AG04449 (cell line): ENCODE measurements at regions not wholly inside any gene's neighbourhood (a gene's known extent, or its start where the extent isn't known, plus 50 kb on each side); places are given as distances from the start of the nearest gene placed in this dataset.

Experiments used
- CTCF ChIA-PET: fragments of 350-600 bp; formaldehyde crosslinking; extraction: SDS; loops from one replicate; lab custom pipeline; 2021; ENCODE audit warnings: antibody characterized with exemption; lab: Yijun Ruan, JAX
- POLR2A ChIA-PET: fragments of 400-600, 350-600 bp; formaldehyde crosslinking; extraction: SDS; loops from one replicate; lab custom pipeline; 2020; ENCODE audit warnings: antibody characterized with exemption, inconsistent platforms; lab: Yijun Ruan, JAX
- DNase-seq: peaks from one replicate; pipeline ENCODE4 v3.0.0-alpha.2; 2010; ENCODE audit warnings: low read depth, low spot score
- H3K4me3 ChIP-seq: 2 replicates; pipeline ENCODE4 v1.5.1; 2011; ENCODE audit warnings: low read depth, mild to moderate bottlenecking, control low read depth, low read length
- CTCF ChIP-seq: IDR thresholded peaks from one replicate; pipeline ENCODE4 v1.5.1; 2011; ENCODE audit warnings: mild to moderate bottlenecking, moderate library complexity, low read length, control low read depth, inconsistent platforms; ENCODE audit not compliant: insufficient read depth; ENCODE audit errors: missing control alignments

- TF ChIP-seq CTCF = no peak
- CTCF ChIA-PET = no interaction called here
- POLR2A ChIA-PET = no interaction called here
- no peak overlapping the region for H3K4me3 ChIP-seq
- DNase-seq = no peak
These were observed 184.2 kb upstream of the LRATD1 start for GRCh38 chr2:14448340-14448739.

- no peak overlapping the region for H3K4me3 ChIP-seq
- DNase-seq = no peak
- CTCF ChIA-PET = no interaction called here
- TF ChIP-seq CTCF = no peak
- POLR2A ChIA-PET = no interaction called here
These were observed 181.2 kb upstream of the LRATD1 start for GRCh38 chr2:14451312-14451711.

GRCh38 chr2:14454202-14454601 lies 178.3 kb upstream of the LRATD1 start:
- CTCF ChIA-PET = no interaction called here
- TF ChIP-seq CTCF = no peak
- DNase-seq = no peak
- H3K4me3 ChIP-seq = no peak overlapping the region
- POLR2A ChIA-PET = no interaction called here

- TF ChIP-seq CTCF = no peak
- ChIA-PET CTCF (no interaction called here), POLR2A (no interaction called here)
- H3K4me3 ChIP-seq = no peak overlapping the region
- DNase-seq = no peak
These were observed 172.7 kb upstream of the LRATD1 start for GRCh38 chr2:14459786-14460325.

- no peak for DNase-seq
- TF ChIP-seq CTCF = no peak
- ChIA-PET POLR2A (no interaction called here), CTCF (interaction anchor here (1.2 kb wide), 1 partner anchor 12 kb away, joined by 3 read pairs; no protein-coding TSS in a partner anchor)
- H3K4me3 ChIP-seq = no peak overlapping the region
These were observed 156.5 kb upstream of the LRATD1 start for GRCh38 chr2:14475994-14476393.

- no peak for TF ChIP-seq CTCF
- DNase-seq = no peak
- CTCF ChIA-PET = no interaction called here
- POLR2A ChIA-PET = no interaction called here
- H3K4me3 ChIP-seq = no peak overlapping the region
These were observed 153.0 kb upstream of the LRATD1 start for GRCh38 chr2:14479486-14479885.
